Glutamatergic neuron (in vitro differentiated cells): ENCODE measurements at regions not wholly inside any gene's neighbourhood (a gene's known extent, or its start where the extent isn't known, plus 50 kb on each side); places are given as distances from the start of the nearest gene placed in this dataset.

Source experiments
- DNase-seq: peaks from one replicate; pipeline ENCODE4 v3.0.0; 2022
- H3K27ac Mint-ChIP-seq: one replicate; pipeline ENCODE4 v1.8.0; 2020; ENCODE audit warnings: mild to moderate bottlenecking, mixed read lengths, inconsistent platforms; ENCODE audit not compliant: unreplicated experiment
- H3K27me3 Mint-ChIP-seq: one replicate; pipeline ENCODE4 v1.8.0; 2020; ENCODE audit warnings: mild to moderate bottlenecking, moderate library complexity, mixed read lengths, inconsistent platforms; ENCODE audit not compliant: unreplicated experiment
- H3K36me3 Mint-ChIP-seq: one replicate; pipeline ENCODE4 v1.8.0; 2020; ENCODE audit warnings: mild to moderate bottlenecking, mixed read lengths, inconsistent platforms; ENCODE audit not compliant: unreplicated experiment
- H3K4me1 Mint-ChIP-seq: one replicate; pipeline ENCODE4 v1.8.0; 2020; ENCODE audit warnings: mild to moderate bottlenecking, low read depth, mixed read lengths, inconsistent platforms; ENCODE audit not compliant: unreplicated experiment
- H3K4me3 Mint-ChIP-seq: one replicate; pipeline ENCODE4 v1.8.0; 2020; ENCODE audit warnings: mild to moderate bottlenecking, mixed read lengths, inconsistent platforms; ENCODE audit not compliant: unreplicated experiment
- H3K9me3 Mint-ChIP-seq: one replicate; pipeline ENCODE4 v1.8.0; 2020; ENCODE audit warnings: mild to moderate bottlenecking, moderate library complexity, mixed read lengths, inconsistent platforms; ENCODE audit not compliant: unreplicated experiment
- CTCF ChIP-seq: fragments of 200-600 bp; sonication (generic); IDR thresholded peaks from one replicate; pipeline ENCODE4 v1.5.0; 2021; ENCODE audit not compliant: partially characterized antibody, unreplicated experiment

- no peaks in the 10 kb centered on the region for H3K36me3 Mint-ChIP-seq
- peaks cover 6% of the 10 kb centered on the region for H3K9me3 Mint-ChIP-seq
- peak overlapping the region; percentile 85 for H3K27ac Mint-ChIP-seq
- H3K27me3 Mint-ChIP-seq, result peaks cover 10% of the 10 kb centered on the region
- peaks cover 63% of the 10 kb centered on the region for H3K4me1 Mint-ChIP-seq
- TF ChIP-seq CTCF, result no peak
- H3K4me3 Mint-ChIP-seq, result peak overlapping the region; percentile 22
- no peak for DNase-seq
These were observed 185.9 kb upstream of the NSMCE3 start for GRCh38 chr15:29455530-29455929.

- H3K27me3 Mint-ChIP-seq, result peaks cover 8% of the 10 kb centered on the region
- H3K27ac Mint-ChIP-seq, result peak overlapping the region; percentile 85
- no peak for TF ChIP-seq CTCF
- peaks cover 63% of the 10 kb centered on the region for H3K4me1 Mint-ChIP-seq
- H3K4me3 Mint-ChIP-seq, result peak overlapping the region; percentile 28
- H3K36me3 Mint-ChIP-seq, result no peaks in the 10 kb centered on the region
- peaks cover 6% of the 10 kb centered on the region for H3K9me3 Mint-ChIP-seq
- no peak for DNase-seq
These were observed 185.4 kb upstream of the NSMCE3 start for GRCh38 chr15:29455055-29455454.

- Mint-ChIP-seq H3K27ac (peak overlapping the region; percentile 85), H3K36me3 (no peaks in the 10 kb centered on the region), H3K9me3 (peaks cover 6% of the 10 kb centered on the region), H3K4me3 (peak overlapping the region; percentile 64), H3K4me1 (peaks cover 63% of the 10 kb centered on the region), H3K27me3 (peaks cover 8% of the 10 kb centered on the region)
- peak; percentile 51 for DNase-seq
- no peak for TF ChIP-seq CTCF
These were observed 184.9 kb upstream of the NSMCE3 start for GRCh38 chr15:29454506-29454905.

- H3K4me1 Mint-ChIP-seq, result peaks cover 61% of the 10 kb centered on the region
- no peak for TF ChIP-seq CTCF
- H3K36me3 Mint-ChIP-seq, result no peaks in the 10 kb centered on the region
- H3K27me3 Mint-ChIP-seq, result peaks cover 6% of the 10 kb centered on the region
- peak overlapping the region; percentile 65 for H3K4me3 Mint-ChIP-seq
- H3K27ac Mint-ChIP-seq, result peak overlapping the region; percentile 85
- H3K9me3 Mint-ChIP-seq, result peaks cover 7% of the 10 kb centered on the region
- peak; percentile 38 for DNase-seq
These were observed 183.5 kb upstream of the NSMCE3 start for GRCh38 chr15:29452881-29453731.

GRCh38 chr15:29451201-29451781 lies 181.7 kb upstream of the NSMCE3 start:
- peak; percentile 70 for DNase-seq
- Mint-ChIP-seq H3K36me3 (no peaks in the 10 kb centered on the region), H3K27me3 (peaks cover 7% of the 10 kb centered on the region), H3K4me1 (peaks cover 51% of the 10 kb centered on the region), H3K9me3 (peaks cover 7% of the 10 kb centered on the region), H3K27ac (peak overlapping the region; percentile 91), H3K4me3 (peak overlapping the region; percentile 77)
- no peak for TF ChIP-seq CTCF
